ENCODE measurements at regions not wholly inside any gene's neighbourhood (a gene's known extent, or its start where the extent isn't known, plus 50 kb on each side); places are given as distances from the start of the nearest gene placed in this dataset.

DNA sequence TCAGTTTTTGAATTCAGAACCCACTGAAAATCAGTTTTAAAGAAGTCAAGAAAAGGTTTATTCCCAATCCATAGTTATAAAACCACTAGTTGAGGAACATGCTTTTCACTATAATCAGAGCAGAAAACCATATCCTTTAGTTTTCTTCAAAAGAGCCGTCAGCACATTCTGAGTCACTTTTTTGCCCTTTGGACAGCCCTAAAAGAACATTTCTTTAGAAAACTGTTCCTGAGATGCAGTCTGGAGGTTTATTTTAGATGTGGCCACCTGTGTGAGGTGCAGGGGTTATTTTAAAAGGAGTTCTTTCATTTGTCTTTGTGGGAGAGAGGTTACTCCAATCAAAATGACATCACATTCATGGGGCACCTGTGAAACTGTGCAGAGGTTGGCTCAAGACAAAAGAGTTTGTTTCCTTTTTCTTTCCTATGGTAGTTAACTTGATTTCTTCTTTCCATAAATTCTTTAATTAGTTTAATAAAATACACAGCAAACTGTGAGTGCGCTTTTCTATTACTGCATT, 221.6 kb upstream of the RPS23 start:
- Histone ChIP-seq H3K27ac (replicated peaks) (no peak overlapping the region), H3K27me3 (ENCODE audit: insufficient read depth, poor library complexity, severe bottlenecking) (no peaks in the 10 kb centered on the region), H3K4me3 (replicated peaks; ENCODE audit: insufficient read depth, low read length) (no peak overlapping the region)
- TF ChIP-seq, protein P1, sequence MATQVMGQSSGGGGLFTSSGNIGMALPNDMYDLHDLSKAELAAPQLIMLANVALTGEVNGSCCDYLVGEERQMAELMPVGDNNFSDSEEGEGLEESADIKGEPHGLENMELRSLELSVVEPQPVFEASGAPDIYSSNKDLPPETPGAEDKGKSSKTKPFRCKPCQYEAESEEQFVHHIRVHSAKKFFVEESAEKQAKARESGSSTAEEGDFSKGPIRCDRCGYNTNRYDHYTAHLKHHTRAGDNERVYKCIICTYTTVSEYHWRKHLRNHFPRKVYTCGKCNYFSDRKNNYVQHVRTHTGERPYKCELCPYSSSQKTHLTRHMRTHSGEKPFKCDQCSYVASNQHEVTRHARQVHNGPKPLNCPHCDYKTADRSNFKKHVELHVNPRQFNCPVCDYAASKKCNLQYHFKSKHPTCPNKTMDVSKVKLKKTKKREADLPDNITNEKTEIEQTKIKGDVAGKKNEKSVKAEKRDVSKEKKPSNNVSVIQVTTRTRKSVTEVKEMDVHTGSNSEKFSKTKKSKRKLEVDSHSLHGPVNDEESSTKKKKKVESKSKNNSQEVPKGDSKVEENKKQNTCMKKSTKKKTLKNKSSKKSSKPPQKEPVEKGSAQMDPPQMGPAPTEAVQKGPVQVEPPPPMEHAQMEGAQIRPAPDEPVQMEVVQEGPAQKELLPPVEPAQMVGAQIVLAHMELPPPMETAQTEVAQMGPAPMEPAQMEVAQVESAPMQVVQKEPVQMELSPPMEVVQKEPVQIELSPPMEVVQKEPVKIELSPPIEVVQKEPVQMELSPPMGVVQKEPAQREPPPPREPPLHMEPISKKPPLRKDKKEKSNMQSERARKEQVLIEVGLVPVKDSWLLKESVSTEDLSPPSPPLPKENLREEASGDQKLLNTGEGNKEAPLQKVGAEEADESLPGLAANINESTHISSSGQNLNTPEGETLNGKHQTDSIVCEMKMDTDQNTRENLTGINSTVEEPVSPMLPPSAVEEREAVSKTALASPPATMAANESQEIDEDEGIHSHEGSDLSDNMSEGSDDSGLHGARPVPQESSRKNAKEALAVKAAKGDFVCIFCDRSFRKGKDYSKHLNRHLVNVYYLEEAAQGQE (IDR thresholded peaks at IDR 0.05; ENCODE audit: insufficient replicate concordance, low read depth): no peak
- TF ChIP-seq POLR2AphosphoS5 (IDR thresholded peaks at IDR 0.05; ENCODE audit: low read depth) (no peak), GABPA (IDR thresholded peaks at IDR 0.05; ENCODE audit: low read depth) (no peak)
- TF ChIP-seq, protein P2, sequence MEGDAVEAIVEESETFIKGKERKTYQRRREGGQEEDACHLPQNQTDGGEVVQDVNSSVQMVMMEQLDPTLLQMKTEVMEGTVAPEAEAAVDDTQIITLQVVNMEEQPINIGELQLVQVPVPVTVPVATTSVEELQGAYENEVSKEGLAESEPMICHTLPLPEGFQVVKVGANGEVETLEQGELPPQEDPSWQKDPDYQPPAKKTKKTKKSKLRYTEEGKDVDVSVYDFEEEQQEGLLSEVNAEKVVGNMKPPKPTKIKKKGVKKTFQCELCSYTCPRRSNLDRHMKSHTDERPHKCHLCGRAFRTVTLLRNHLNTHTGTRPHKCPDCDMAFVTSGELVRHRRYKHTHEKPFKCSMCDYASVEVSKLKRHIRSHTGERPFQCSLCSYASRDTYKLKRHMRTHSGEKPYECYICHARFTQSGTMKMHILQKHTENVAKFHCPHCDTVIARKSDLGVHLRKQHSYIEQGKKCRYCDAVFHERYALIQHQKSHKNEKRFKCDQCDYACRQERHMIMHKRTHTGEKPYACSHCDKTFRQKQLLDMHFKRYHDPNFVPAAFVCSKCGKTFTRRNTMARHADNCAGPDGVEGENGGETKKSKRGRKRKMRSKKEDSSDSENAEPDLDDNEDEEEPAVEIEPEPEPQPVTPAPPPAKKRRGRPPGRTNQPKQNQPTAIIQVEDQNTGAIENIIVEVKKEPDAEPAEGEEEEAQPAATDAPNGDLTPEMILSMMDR (IDR thresholded peaks at IDR 0.05; ENCODE audit: insufficient read depth, low read length): no peak
- no peak for DNase-seq (ENCODE audit: low read depth in 1 of 2, low spot score in 1 of 2)

DNA sequence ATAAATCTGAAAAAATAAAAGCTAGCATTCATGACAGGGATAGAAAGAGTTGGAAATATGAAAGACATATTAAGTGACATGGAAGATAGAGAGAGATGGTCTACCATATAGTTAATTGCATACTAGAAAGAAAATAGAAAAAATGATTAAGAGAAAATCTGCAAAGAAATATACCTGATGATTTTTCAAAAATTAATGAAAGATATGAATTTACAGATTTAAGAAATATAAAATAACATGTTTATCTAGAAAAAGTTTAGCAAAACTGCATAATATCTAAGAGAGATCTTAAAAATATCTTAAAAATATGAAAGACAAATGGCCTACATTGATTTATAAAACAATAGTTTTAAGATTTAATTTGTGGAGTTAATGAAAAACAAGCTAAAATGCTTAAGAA, 219.1 kb upstream of the RPS23 start:
- no peaks in the 10 kb centered on the region for H3K27me3 ChIP-seq (ENCODE audit: insufficient read depth, poor library complexity, severe bottlenecking)
- H3K27ac ChIP-seq (replicated peaks): no peak overlapping the region
- TF ChIP-seq SPI1 (IDR thresholded peaks at IDR 0.05; ENCODE audit: borderline replicate concordance, low read depth): no peak
- no peak for TF ChIP-seq POLR2AphosphoS5 (IDR thresholded peaks at IDR 0.05; ENCODE audit: low read depth)
- TF ChIP-seq, protein P1 (IDR thresholded peaks at IDR 0.05; ENCODE audit: insufficient replicate concordance, low read depth): no peak
- TF ChIP-seq, protein P2 (IDR thresholded peaks at IDR 0.05; ENCODE audit: insufficient read depth, low read length): no peak
- TF ChIP-seq GABPA (IDR thresholded peaks at IDR 0.05; ENCODE audit: low read depth): no peak
- H3K4me3 ChIP-seq (replicated peaks; ENCODE audit: insufficient read depth, low read length): no peak overlapping the region
- no peak for DNase-seq (ENCODE audit: low read depth in 1 of 2, low spot score in 1 of 2)

DNA sequence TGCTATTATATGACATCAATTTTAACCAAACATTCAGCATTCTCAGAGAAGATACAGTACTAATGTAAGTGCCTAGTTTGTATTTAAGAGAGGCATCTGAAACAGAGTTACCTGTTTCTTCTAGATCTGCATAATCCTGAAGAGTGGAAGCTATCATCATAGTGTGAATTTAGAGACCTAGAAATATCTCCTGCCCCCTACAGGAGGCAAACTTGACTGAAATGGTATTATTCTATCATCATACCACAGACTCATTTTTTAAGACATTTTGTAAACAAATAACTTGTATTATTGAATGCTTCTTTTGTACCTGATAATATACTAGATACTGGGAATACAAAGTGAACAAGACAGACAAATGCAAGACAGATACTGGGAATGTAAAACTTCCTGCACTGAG, 216.8 kb upstream of the RPS23 start:
- no peak overlapping the region for H3K27ac ChIP-seq (replicated peaks)
- H3K27me3 ChIP-seq (ENCODE audit: insufficient read depth, poor library complexity, severe bottlenecking): no peaks in the 10 kb centered on the region
- TF ChIP-seq, protein P1 (IDR thresholded peaks at IDR 0.05; ENCODE audit: insufficient replicate concordance, low read depth): no peak
- TF ChIP-seq, protein P2 (IDR thresholded peaks at IDR 0.05; ENCODE audit: insufficient read depth, low read length): no peak
- TF ChIP-seq POLR2AphosphoS5 (IDR thresholded peaks at IDR 0.05; ENCODE audit: low read depth) (no peak), SPI1 (IDR thresholded peaks at IDR 0.05; ENCODE audit: borderline replicate concordance, low read depth) (no peak), GABPA (IDR thresholded peaks at IDR 0.05; ENCODE audit: low read depth) (no peak)
- no peak overlapping the region for H3K4me3 ChIP-seq (replicated peaks; ENCODE audit: insufficient read depth, low read length)
- DNase-seq (ENCODE audit: low read depth in 1 of 2, low spot score in 1 of 2): no peak

Data from HL-60 (cell line).